HG02885 (cell line): ENCODE measurements at regions not wholly inside any gene's neighbourhood (a gene's known extent, or its start where the extent isn't known, plus 50 kb on each side); places are given as distances from the start of the nearest gene placed in this dataset.

ENCODE experiments used
- ATAC-seq: cut with Tn5 transposase; IDR thresholded peaks from one replicate; pipeline ENCODE4 v1.9.1; 2021; ENCODE audit warnings: mild to moderate bottlenecking; ENCODE audit not compliant: unreplicated experiment, poor library complexity

- ATAC-seq, result no peak
Observed at GRCh38 chr6:82073484-82073883, 174.1 kb downstream of the IBTK start.

GRCh38 chr6:82072751-82073150, 174.8 kb downstream of the IBTK start:
- no peak for ATAC-seq

GRCh38 chr6:82072121-82072521, 175.4 kb downstream of the IBTK start:
- ATAC-seq, result no peak

GRCh38 chr6:82068721-82069120, 178.8 kb downstream of the IBTK start:
- no peak for ATAC-seq

- ATAC-seq, result peak; percentile 99
Observed at GRCh38 chr6:82066991-82067411, 180.5 kb downstream of the IBTK start.

- ATAC-seq, result no peak
Observed at GRCh38 chr6:82066196-82066595, 181.3 kb downstream of the IBTK start.

- no peak for ATAC-seq
Observed at GRCh38 chr6:82063574-82063973, 184.0 kb downstream of the IBTK start.

GRCh38 chr6:82062219-82062618, 185.3 kb downstream of the IBTK start:
- no peak for ATAC-seq

GRCh38 chr6:82057846-82058554, 189.5 kb downstream of the IBTK start:
- ATAC-seq, result no peak

GRCh38 chr6:82056567-82056966, 191.0 kb downstream of the IBTK start:
- no peak for ATAC-seq

GRCh38 chr6:82045965-82046756, 201.4 kb downstream of the IBTK start:
- peak; percentile 63 for ATAC-seq

- ATAC-seq, result peak; percentile 87
Observed at GRCh38 chr6:82040405-82041221, 206.9 kb downstream of the IBTK start.

- ATAC-seq, result no peak
Observed at GRCh38 chr6:82038631-82039030, 208.9 kb downstream of the IBTK start.

- no peak for ATAC-seq
Observed at GRCh38 chr6:82035526-82035925, 212.0 kb downstream of the IBTK start.

- no peak for ATAC-seq
Observed at GRCh38 chr6:82033631-82034211, 213.8 kb downstream of the IBTK start.

- no peak for ATAC-seq
Observed at GRCh38 chr6:82032444-82032843, 215.1 kb downstream of the IBTK start.

GRCh38 chr6:82030761-82031503, 216.6 kb downstream of the IBTK start:
- ATAC-seq, result no peak

GRCh38 chr6:82030301-82030700, 217.2 kb downstream of the IBTK start:
- no peak for ATAC-seq

GRCh38 chr6:82025271-82025670, 222.3 kb downstream of the IBTK start:
- no peak for ATAC-seq

- no peak for ATAC-seq
Observed at GRCh38 chr6:82022614-82023129, 224.9 kb downstream of the IBTK start.
